K562 (cell line): ENCODE measurements at regions not wholly inside any gene's neighbourhood (a gene's known extent, or its start where the extent isn't known, plus 50 kb on each side); places are given as distances from the start of the nearest gene placed in this dataset.

ENCODE experiments used
- ATAC-seq: fragments of 200-7000 bp; cut with Tn5 transposase; 3 replicates; pipeline ENCODE4 v1.9.1; 2020; ENCODE audit warnings: moderate library complexity
- BruUV-seq: library from RNA; stranded (reverse); fragments of 400-500 nt; replicated peaks from 2 replicates; lab custom pipeline; 2021; lab: Mats Ljungman, UMichigan
- CTCF ChIA-PET: fragments of 300-600 bp; formaldehyde crosslinking; extraction: SDS; loops from one replicate; lab custom pipeline; 2021; ENCODE audit warnings: low intra/inter-chr PET ratio; lab: Yijun Ruan, JAX
- POLR2A ChIA-PET: fragments of 300-600, 350-650 bp; sonication (Branson Sonifier 250); formaldehyde crosslinking; extraction: SDS; loops from one replicate; lab custom pipeline; 2021; ENCODE audit warnings: antibody characterized with exemption, inconsistent platforms; lab: Yijun Ruan, JAX
- DNase-seq, 4 experiments: peaks; one replicate each; pipeline versions ENCODE4 v3.0.0 to v3.0.0-alpha.2; 2011 to 2018; ENCODE audit warnings: low spot score in 3 of 4, mixed read lengths in 3 of 4; ENCODE audit errors: extremely low read depth in 1 of 4
- FAIRE-seq: peaks from 2 replicates; lab custom pipeline; 2011; peaks lifted over from hg19 to GRCh38; lab: Jason Lieb, UNC
- H2AFZ ChIP-seq: 2 replicates; pipeline ENCODE4 v1.6.0; 2011; ENCODE audit warnings: low read depth, low read length, control low read depth, inconsistent platforms
- H3K27ac ChIP-seq: fragments of 200-600 bp; 3 replicates; pipeline ENCODE4 v1.8.0; 2011; ENCODE audit warnings: low read depth, mild to moderate bottlenecking, control low read depth, inconsistent platforms, low read length, moderate library complexity, mixed read lengths; ENCODE audit errors: extremely low read depth
- H3K27me3 ChIP-seq, 2 experiments: fragments of 300-600 bp in 1 of 2; 2 replicates in 1 of 2; 3 replicates in 1 of 2; pipeline versions ENCODE4 v1.6.0 to v1.8.0; 2011; ENCODE audit warnings: inconsistent platforms in 2 of 2, low read length in 2 of 2, mild to moderate bottlenecking in 1 of 2, mixed read lengths in 1 of 2, moderate library complexity in 1 of 2; ENCODE audit not compliant: control insufficient read depth in 2 of 2, insufficient read depth in 2 of 2
- H3K36me3 ChIP-seq: fragments of 300-600 bp; 3 replicates; pipeline ENCODE4 v1.8.0; 2011; ENCODE audit warnings: mild to moderate bottlenecking, low read length, inconsistent platforms; ENCODE audit not compliant: control insufficient read depth, insufficient read depth
- H3K4me1 ChIP-seq, 2 experiments: fragments of 200-600 bp in 1 of 2; replicated peaks in 1 of 2; 2 replicates in 1 of 2; 3 replicates in 1 of 2; pipeline versions ENCODE4 v1.5.1 to v1.8.0; 2011; ENCODE audit warnings: inconsistent platforms in 2 of 2, low read length in 2 of 2, mild to moderate bottlenecking in 1 of 2, mixed read lengths in 1 of 2, moderate library complexity in 1 of 2; ENCODE audit not compliant: control insufficient read depth in 2 of 2, insufficient read depth in 2 of 2
- H3K4me2 ChIP-seq: 2 replicates; pipeline ENCODE4 v1.6.1; 2011; ENCODE audit warnings: low read length, control low read depth, inconsistent platforms, mixed read lengths; ENCODE audit not compliant: insufficient read depth
- H3K4me3 ChIP-seq: fragments of 200-600 bp; sonication (generic), shearing (Covaris generic); 2 replicates; pipeline ENCODE4 v1.5.1; 2016; ENCODE audit warnings: control low read depth, inconsistent platforms
- H3K79me2 ChIP-seq: fragments of 200-600 bp; 3 replicates; pipeline ENCODE4 v1.8.0; 2011; ENCODE audit warnings: low read length, inconsistent platforms; ENCODE audit not compliant: control insufficient read depth, insufficient read depth
- H3K9ac ChIP-seq, 2 experiments: 2 replicates each; pipeline versions ENCODE4 v1.6.0 to v1.6.1; 2011; ENCODE audit warnings: low read depth in 2 of 2, low read length in 2 of 2, control low read depth in 1 of 2, inconsistent platforms in 1 of 2, mild to moderate bottlenecking in 1 of 2, mixed read lengths in 1 of 2; ENCODE audit not compliant: insufficient read depth in 1 of 2
- H3K9me1 ChIP-seq: one replicate; pipeline ENCODE4 v1.6.0; 2011; ENCODE audit warnings: inconsistent platforms, mild to moderate bottlenecking, low read length, moderate library complexity; ENCODE audit not compliant: control insufficient read depth, insufficient read depth
- H3K9me3 ChIP-seq: replicated peaks from 2 replicates; pipeline ENCODE4 v1.5.1; 2011; ENCODE audit warnings: low read depth, low read length, inconsistent platforms; ENCODE audit not compliant: control insufficient read depth, insufficient read depth
- H4K20me1 ChIP-seq: replicated peaks from 2 replicates; pipeline ENCODE4 v1.6.1; 2011; ENCODE audit warnings: low read length, inconsistent platforms, mixed read lengths; ENCODE audit not compliant: control insufficient read depth, insufficient read depth
- CBFA2T3 ChIP-seq: fragments of 450-650 bp; IDR thresholded peaks from 2 replicates; pipeline ENCODE4 v1.6.1; 2017
- CHD1 ChIP-seq: fragments of 200-600 bp; sonication (generic); IDR thresholded peaks from one replicate; pipeline ENCODE4 v1.6.1; 2012; ENCODE audit warnings: mild to moderate bottlenecking, moderate library complexity, low read length, inconsistent platforms
- FOXK2 ChIP-seq, 2 experiments: fragments of 450-650 bp; IDR thresholded peaks in 1 of 2; conservative IDR thresholded peaks in 1 of 2; 2 replicates each; pipeline ENCODE4 v1.6.1; 2016; ENCODE audit warnings: low read depth in 2 of 2, mild to moderate bottlenecking in 1 of 2
- HDAC1 ChIP-seq, 2 experiments: fragments of 450-650 bp; IDR thresholded peaks; 2 replicates each; pipeline ENCODE4 v1.6.1; 2016 to 2017; ENCODE audit warnings: inconsistent platforms in 1 of 2, mild to moderate bottlenecking in 1 of 2, moderate library complexity in 1 of 2
- HOXB6 ChIP-seq: fragments of 250-450 bp; sonication (Bioruptor Pico); IDR thresholded peaks from 2 replicates; pipeline ENCODE4 v1.5.1; 2022; ENCODE audit warnings: mild to moderate bottlenecking, borderline replicate concordance
- MLLT1 ChIP-seq, 2 experiments: fragments of 450-650 bp; IDR thresholded peaks; 2 replicates each; pipeline ENCODE4 v1.6.1; 2016
- ZNF197 ChIP-seq: fragments of 200-800 bp; sonication (Bioruptor generic); IDR thresholded peaks from 2 replicates; pipeline ENCODE4 v1.6.1; 2016; ENCODE audit warnings: low read depth, missing genetic modification characterization, missing compliant biosample characterization
- ZNF436 ChIP-seq: fragments of 250-450, 450-650 bp; sonication (Bioruptor Pico); formaldehyde crosslinking; IDR thresholded peaks from 2 replicates; pipeline ENCODE4 v1.7.0; 2020; ENCODE audit warnings: mild to moderate bottlenecking
- ZNF445 ChIP-seq: fragments of 250-450 bp; sonication (Bioruptor Pico); IDR thresholded peaks from 2 replicates; pipeline ENCODE4 v1.4.0; 2020; ENCODE audit warnings: low read depth, mild to moderate bottlenecking, moderate library complexity
- ZNF586 ChIP-seq: fragments of 450-650 bp; formaldehyde crosslinking; conservative IDR thresholded peaks from 2 replicates; pipeline ENCODE4 v1.4.0; 2020; ENCODE audit warnings: mild to moderate bottlenecking, moderate library complexity
- WGBS: fragments of 100-300 bp; shearing (Covaris generic); methylation state at CpG from one replicate; pipeline ENCODE4 v1.1.6; 2016; ENCODE audit warnings: low coverage, mixed read lengths; ENCODE audit not compliant: insufficient coverage; ENCODE audit errors: missing lambda C conversion rate; 5-methylcytosine and 5-hydroxymethylcytosine counted together
- in situ Hi-C: fragments of 300-500 bp; cut with MboI; formaldehyde crosslinking; loops from 4 replicates; pipeline ENCODE4 v1.15.0; 2018; ENCODE audit warnings: inconsistent platforms, mixed read lengths
- intact Hi-C: fragments of 100-400 bp; cut with micrococcal nuclease; formaldehyde crosslinking; loops from 2 replicates; pipeline ENCODE4 v1.14.2; 2022

DNA sequence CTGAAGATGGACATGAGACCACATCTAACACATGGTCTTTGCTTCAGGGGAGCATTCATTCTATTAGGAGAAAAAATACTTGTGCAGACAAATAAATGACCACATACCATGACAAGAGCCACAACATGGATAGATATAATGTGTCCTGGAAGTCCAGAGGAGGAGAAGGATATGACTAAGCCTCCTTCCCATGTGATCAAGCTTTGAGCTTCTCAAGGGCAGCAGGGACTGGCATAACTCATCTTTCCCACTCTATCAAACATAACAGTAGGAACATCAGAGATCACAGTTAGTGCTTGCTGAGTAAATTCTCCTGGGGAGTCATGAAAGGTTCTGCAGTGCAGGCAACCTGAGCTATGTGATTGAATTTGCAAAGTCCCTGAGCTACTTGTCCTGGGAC lies 86.0 kb upstream of the LPP start (continued):
- TF ChIP-seq FOXK2 (conservative IDR thresholded peaks at IDR 0.05 in 1 of 2, IDR thresholded peaks at IDR 0.05 in 1 of 2; ENCODE audit: low read depth in 2 of 2) (no peak), ZNF436 (CRISPR knock-in tag) (no peak), ZNF197 (no peak), HOXB6 (CRISPR knock-in tag) (no peak), MLLT1 (IDR thresholded peaks at IDR 0.05) (no peak), HDAC1 (IDR thresholded peaks at IDR 0.05) (no peak), CHD1 (no peak), ZNF586 (CRISPR knock-in tag) (no peak)

DNA sequence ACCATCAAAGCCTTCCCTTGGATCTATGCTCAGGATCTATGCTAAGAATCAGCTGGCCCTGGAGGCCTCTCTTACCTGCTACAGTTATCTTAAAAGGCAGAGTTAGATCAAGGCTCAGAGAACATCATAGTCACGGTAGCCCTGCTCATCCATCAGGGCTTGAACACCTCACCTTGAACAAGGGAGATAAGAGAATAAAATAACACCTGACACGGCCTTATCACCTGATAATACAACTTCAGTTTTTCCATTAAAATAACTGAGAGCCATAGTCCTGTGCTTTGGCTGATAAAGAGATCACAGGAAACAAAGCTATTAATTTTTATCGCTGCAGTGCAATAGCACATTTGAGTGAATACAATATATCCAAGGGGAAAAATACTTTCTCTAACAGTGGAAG lies 85.6 kb upstream of the LPP start:
- TF ChIP-seq CBFA2T3 (peak; percentile 14; the same call in 1 of the 2 replicates), ZNF445 (CRISPR knock-in tag) (no peak)
- WGBS, result 3% methylated on average over 3 of the region's 3 CpGs
- no peaks in the 10 kb centered on the region for H3K9me3 ChIP-seq
- H3K4me3 ChIP-seq, result no peak overlapping the region
- ATAC-seq, result no peak
- H3K27me3 ChIP-seq, result no peaks in the 10 kb centered on the region; a peak in 1 of 5 replicates
- BruUV-seq, result no TSS peak
- CTCF ChIA-PET, result no interaction called here
- no peaks in the 10 kb centered on the region for H3K4me1 ChIP-seq
- no peak for DNase-seq
- H3K36me3 ChIP-seq, result no peaks in the 10 kb centered on the region
- H3K79me2 ChIP-seq, result no peaks in the 10 kb centered on the region
- H2AFZ ChIP-seq, result no peak overlapping the region
- POLR2A ChIA-PET, result no interaction called here
- no peaks in the 10 kb centered on the region for H4K20me1 ChIP-seq
- FAIRE-seq, result no peak
- no peaks in the 10 kb centered on the region for H3K9me1 ChIP-seq
- no peak overlapping the region for H3K27ac ChIP-seq
- no peak overlapping the region for H3K9ac ChIP-seq
- intact Hi-C loops, result no loop called here
- in situ Hi-C loops, result no loop called here
- no peak overlapping the region for H3K4me2 ChIP-seq
